WERI-Rb-1 (cell line): ENCODE measurements at regions not wholly inside any gene's neighbourhood (a gene's known extent, or its start where the extent isn't known, plus 50 kb on each side); places are given as distances from the start of the nearest gene placed in this dataset.

Experiments used
- DNase-seq: peaks from one replicate; pipeline ENCODE4 v3.0.0-alpha.2; 2020
- H3K27ac ChIP-seq: fragments of 250-450 bp; sonication (Bioruptor Pico); 2 replicates; pipeline ENCODE4 v1.5.1; 2020; ENCODE audit warnings: mild to moderate bottlenecking, moderate library complexity
- H3K27me3 ChIP-seq: fragments of 250-450 bp; sonication (Bioruptor Pico); 2 replicates; pipeline ENCODE4 v1.5.1; 2021; ENCODE audit warnings: mild to moderate bottlenecking, low read depth, moderate library complexity; ENCODE audit not compliant: insufficient read depth, severe bottlenecking
- H3K36me3 ChIP-seq: fragments of 250-450 bp; sonication (Bioruptor Pico); 2 replicates; pipeline ENCODE4 v1.5.1; 2020; ENCODE audit warnings: mild to moderate bottlenecking, moderate library complexity
- H3K4me3 ChIP-seq: 2 replicates; pipeline ENCODE4 v1.5.1; 2011; ENCODE audit warnings: low read depth, mild to moderate bottlenecking, control low read depth, low read length
- H3K9me3 ChIP-seq: fragments of 250-450 bp; sonication (Bioruptor Pico); 2 replicates; pipeline ENCODE4 v1.5.1; 2021; ENCODE audit warnings: mild to moderate bottlenecking, moderate library complexity; ENCODE audit not compliant: severe bottlenecking
- CTCF ChIP-seq: IDR thresholded peaks from 2 replicates; pipeline ENCODE4 v1.5.1; 2011; ENCODE audit warnings: low read depth, mild to moderate bottlenecking, control low read depth, inconsistent platforms, low read length

- no peak for DNase-seq
- H3K36me3 ChIP-seq, result no peaks in the 10 kb centered on the region
- TF ChIP-seq CTCF, result no peak
- no peak overlapping the region for H3K4me3 ChIP-seq
- H3K27ac ChIP-seq, result no peak overlapping the region
- H3K27me3 ChIP-seq, result no peaks in the 10 kb centered on the region
- H3K9me3 ChIP-seq, result no peaks in the 10 kb centered on the region
Measured at GRCh38 chr2:81647715-81648230, 1343.2 kb upstream of the LRRTM1 start.

GRCh38 chr2:81645745-81646301 is 1341.3 kb upstream of the LRRTM1 start:
- DNase-seq, result no peak
- no peak overlapping the region for H3K4me3 ChIP-seq
- H3K27ac ChIP-seq, result no peak overlapping the region
- no peak for TF ChIP-seq CTCF
- no peaks in the 10 kb centered on the region for H3K36me3 ChIP-seq
- no peaks in the 10 kb centered on the region for H3K27me3 ChIP-seq
- no peaks in the 10 kb centered on the region for H3K9me3 ChIP-seq

GRCh38 chr2:81644189-81644588 is 1339.6 kb upstream of the LRRTM1 start:
- no peak for DNase-seq
- Histone ChIP-seq H3K9me3 (peaks cover 3% of the 10 kb centered on the region), H3K4me3 (no peak overlapping the region), H3K27me3 (no peaks in the 10 kb centered on the region), H3K27ac (no peak overlapping the region), H3K36me3 (no peaks in the 10 kb centered on the region)
- no peak for TF ChIP-seq CTCF

- Histone ChIP-seq H3K4me3 (no peak overlapping the region), H3K27ac (no peak overlapping the region), H3K36me3 (no peaks in the 10 kb centered on the region), H3K27me3 (no peaks in the 10 kb centered on the region), H3K9me3 (no peaks in the 10 kb centered on the region)
- DNase-seq, result no peak
- no peak for TF ChIP-seq CTCF
Measured at GRCh38 chr2:81624825-81625224, 1320.3 kb upstream of the LRRTM1 start.

- Histone ChIP-seq H3K36me3 (no peaks in the 10 kb centered on the region), H3K4me3 (no peak overlapping the region), H3K27ac (no peak overlapping the region), H3K9me3 (no peaks in the 10 kb centered on the region), H3K27me3 (no peaks in the 10 kb centered on the region)
- TF ChIP-seq CTCF, result no peak
- no peak for DNase-seq
Measured at GRCh38 chr2:81600088-81600487, 1295.5 kb upstream of the LRRTM1 start.

GRCh38 chr2:81598453-81598852 is 1293.9 kb upstream of the LRRTM1 start:
- no peaks in the 10 kb centered on the region for H3K27me3 ChIP-seq
- H3K4me3 ChIP-seq, result no peak overlapping the region
- TF ChIP-seq CTCF, result no peak
- no peaks in the 10 kb centered on the region for H3K9me3 ChIP-seq
- H3K27ac ChIP-seq, result no peak overlapping the region
- no peak for DNase-seq
- no peaks in the 10 kb centered on the region for H3K36me3 ChIP-seq
